ENCODE measurements at regions not wholly inside any gene's neighbourhood (a gene's known extent, or its start where the extent isn't known, plus 50 kb on each side); places are given as distances from the start of the nearest gene placed in this dataset.

- no peak for DNase-seq
Observed at GRCh38 chr16:76906552-76906951, 284.4 kb upstream of the MON1B start.

GRCh38 chr16:76910931-76911330 lies 280.1 kb upstream of the MON1B start:
- DNase-seq = no peak

GRCh38 chr16:76913046-76913445 lies 277.9 kb upstream of the MON1B start:
- no peak for DNase-seq

GRCh38 chr16:76926042-76926441 lies 264.9 kb upstream of the MON1B start:
- no peak for DNase-seq

- no peak for DNase-seq
Observed at GRCh38 chr16:76926595-76926994, 264.4 kb upstream of the MON1B start.

- DNase-seq = no peak
Observed at GRCh38 chr16:76931186-76931585, 259.8 kb upstream of the MON1B start.

GRCh38 chr16:76932541-76933211 lies 258.3 kb upstream of the MON1B start:
- DNase-seq = no peak

- no peak for DNase-seq
Observed at GRCh38 chr16:76940251-76940650, 250.7 kb upstream of the MON1B start.

- DNase-seq = no peak
Observed at GRCh38 chr16:76941113-76941512, 249.9 kb upstream of the MON1B start.

- DNase-seq = no peak
Observed at GRCh38 chr16:76942089-76942488, 248.9 kb upstream of the MON1B start.

- no peak for DNase-seq
Observed at GRCh38 chr16:76943921-76944320, 247.1 kb upstream of the MON1B start.

- peak; percentile 7 for DNase-seq
Observed at GRCh38 chr16:76946879-76947278, 244.1 kb upstream of the MON1B start.

GRCh38 chr16:76947749-76948148 lies 243.2 kb upstream of the MON1B start:
- peak; percentile 95 for DNase-seq

- DNase-seq = no peak
Observed at GRCh38 chr16:76955629-76956028, 235.4 kb upstream of the MON1B start.

GRCh38 chr16:76956394-76956793 lies 234.6 kb upstream of the MON1B start:
- DNase-seq = no peak

- no peak for DNase-seq
Observed at GRCh38 chr16:76956841-76957240, 234.1 kb upstream of the MON1B start.

- no peak for DNase-seq
Observed at GRCh38 chr16:76959166-76959565, 231.8 kb upstream of the MON1B start.

- no peak for DNase-seq
Observed at GRCh38 chr16:76963614-76964315, 227.2 kb upstream of the MON1B start.

- DNase-seq = no peak
Observed at GRCh38 chr16:76964464-76965154, 226.4 kb upstream of the MON1B start.

- no peak for DNase-seq
Observed at GRCh38 chr16:76970087-76970744, 220.8 kb upstream of the MON1B start.

- DNase-seq = no peak
Observed at GRCh38 chr16:76970745-76971099, 220.3 kb upstream of the MON1B start.

GRCh38 chr16:76976101-76976500 lies 214.9 kb upstream of the MON1B start:
- no peak for DNase-seq

- no peak for DNase-seq
Observed at GRCh38 chr16:76976756-76977155, 214.2 kb upstream of the MON1B start.

Measured in skin of body (tissue), 1 donor.